ENCODE measurements at regions not wholly inside any gene's neighbourhood (a gene's known extent, or its start where the extent isn't known, plus 50 kb on each side); places are given as distances from the start of the nearest gene placed in this dataset.
"Not testable (repeated sequence)": the region's sequence is repeated elsewhere in the genome, so short reads cannot be mapped to it uniquely, and the experiment has no call there.

GRCh38 chr12:67006610-67007009 is 262.5 kb upstream of the CAND1 start:
- DNase-seq: no peak
- in situ Hi-C loops (cut with MboI; ENCODE audit: low pct_unique_long_range_greater_than_20kb, low sequenced_read_pairs): no loop called here

DNA sequence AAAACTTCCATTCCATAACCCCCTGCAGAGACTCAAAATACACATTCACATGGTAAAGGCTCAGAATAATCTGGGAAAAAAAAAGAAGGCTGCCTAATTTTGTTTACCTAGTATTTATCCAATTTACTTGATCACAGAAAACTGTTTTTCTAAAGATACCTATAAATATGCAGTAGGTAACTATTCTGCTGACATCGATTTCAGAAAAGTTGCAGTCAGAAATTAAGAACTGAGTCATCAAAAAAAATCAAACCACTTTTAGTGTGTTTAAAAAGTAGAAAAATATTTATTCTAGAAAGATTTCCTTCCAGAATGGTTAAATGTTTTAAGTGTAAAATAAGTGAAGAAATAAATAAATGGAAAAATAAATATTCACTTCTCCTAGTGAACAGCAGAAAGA is 254.5 kb upstream of the CAND1 start:
- in situ Hi-C loops (cut with MboI; ENCODE audit: low pct_unique_long_range_greater_than_20kb, low sequenced_read_pairs): no loop called here
- DNase-seq: no peak

- in situ Hi-C loops (cut with MboI; ENCODE audit: low pct_unique_long_range_greater_than_20kb, low sequenced_read_pairs): no loop called here
- no peak for DNase-seq
Observed at GRCh38 chr12:67018105-67018504, 251.1 kb upstream of the CAND1 start.

DNA sequence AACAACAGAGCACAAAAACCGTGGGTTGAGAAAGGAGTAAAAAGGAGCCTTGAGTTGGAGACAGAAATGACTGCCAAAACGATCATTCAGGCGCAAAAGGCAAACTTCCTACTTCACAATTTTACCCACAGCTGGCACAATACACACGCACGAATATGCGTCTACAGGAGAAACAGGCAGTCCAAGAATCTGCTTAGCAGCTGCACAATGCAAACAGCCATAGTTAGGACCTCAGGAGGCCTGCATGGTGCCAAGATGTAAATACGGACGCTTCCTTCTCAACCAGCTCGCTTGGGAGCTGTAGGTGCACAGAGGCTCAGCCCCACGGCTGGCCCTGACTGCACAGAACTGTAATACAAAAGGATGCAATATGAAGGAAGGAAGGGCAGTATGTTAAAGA is 250.1 kb upstream of the CAND1 start:
- in situ Hi-C loops (cut with MboI; ENCODE audit: low pct_unique_long_range_greater_than_20kb, low sequenced_read_pairs): no loop called here
- DNase-seq: peak; percentile 15

- in situ Hi-C loops (cut with MboI; ENCODE audit: low pct_unique_long_range_greater_than_20kb, low sequenced_read_pairs): no loop called here
- DNase-seq: peak; percentile 67
Observed at GRCh38 chr12:67025543-67026114, 243.5 kb upstream of the CAND1 start.

GRCh38 chr12:67026487-67027246 is 242.5 kb upstream of the CAND1 start:
- in situ Hi-C loops (cut with MboI; ENCODE audit: low pct_unique_long_range_greater_than_20kb, low sequenced_read_pairs): no loop called here
- no peak for DNase-seq

DNA sequence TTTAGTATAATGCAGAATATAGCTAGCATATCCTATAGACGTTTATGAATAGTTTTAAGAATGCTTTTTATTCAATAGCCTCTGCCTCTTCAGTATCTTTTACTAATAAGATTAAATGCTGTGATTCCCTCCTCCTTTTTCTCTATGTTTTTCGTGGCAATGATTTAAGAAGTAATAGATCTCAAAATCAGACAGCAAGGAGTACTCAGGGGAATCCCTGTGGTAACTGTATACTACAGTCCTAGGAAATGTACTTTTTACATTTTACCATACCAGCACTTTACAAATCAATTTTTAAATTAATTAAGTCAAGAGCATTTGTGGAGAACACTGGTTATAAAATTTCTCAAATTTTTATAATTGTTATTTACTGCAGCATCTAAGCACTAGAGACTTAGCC is 240.6 kb upstream of the CAND1 start:
- in situ Hi-C loops (cut with MboI; ENCODE audit: low pct_unique_long_range_greater_than_20kb, low sequenced_read_pairs): no loop called here
- DNase-seq: no peak

GRCh38 chr12:67034110-67034879 is 234.9 kb upstream of the CAND1 start:
- no peak for DNase-seq
- in situ Hi-C loops (cut with MboI; ENCODE audit: low pct_unique_long_range_greater_than_20kb, low sequenced_read_pairs): no loop called here

- DNase-seq: no peak
- in situ Hi-C loops (cut with MboI; ENCODE audit: low pct_unique_long_range_greater_than_20kb, low sequenced_read_pairs): no loop called here
Observed at GRCh38 chr12:67035121-67035520, 234.0 kb upstream of the CAND1 start.

DNA sequence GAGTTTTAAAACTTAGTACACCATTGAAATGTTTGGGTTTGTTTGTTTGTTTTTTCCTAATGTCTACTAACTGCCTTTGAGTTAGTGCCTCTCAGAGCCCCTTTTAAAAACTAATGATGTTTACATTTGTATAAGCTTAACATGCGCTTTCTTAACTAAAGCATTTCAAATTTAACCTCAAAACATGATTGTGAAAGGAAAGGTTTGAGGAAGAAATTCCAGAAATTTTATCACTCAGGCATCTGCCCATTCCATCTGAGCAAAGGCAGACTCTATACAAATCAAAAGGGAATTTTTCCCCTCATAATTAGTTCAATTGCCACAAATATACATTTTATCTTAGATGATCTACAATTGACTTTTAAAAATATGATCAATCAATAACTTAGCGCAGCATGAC is 230.7 kb upstream of the CAND1 start:
- in situ Hi-C loops (cut with MboI; ENCODE audit: low pct_unique_long_range_greater_than_20kb, low sequenced_read_pairs): no loop called here

DNA sequence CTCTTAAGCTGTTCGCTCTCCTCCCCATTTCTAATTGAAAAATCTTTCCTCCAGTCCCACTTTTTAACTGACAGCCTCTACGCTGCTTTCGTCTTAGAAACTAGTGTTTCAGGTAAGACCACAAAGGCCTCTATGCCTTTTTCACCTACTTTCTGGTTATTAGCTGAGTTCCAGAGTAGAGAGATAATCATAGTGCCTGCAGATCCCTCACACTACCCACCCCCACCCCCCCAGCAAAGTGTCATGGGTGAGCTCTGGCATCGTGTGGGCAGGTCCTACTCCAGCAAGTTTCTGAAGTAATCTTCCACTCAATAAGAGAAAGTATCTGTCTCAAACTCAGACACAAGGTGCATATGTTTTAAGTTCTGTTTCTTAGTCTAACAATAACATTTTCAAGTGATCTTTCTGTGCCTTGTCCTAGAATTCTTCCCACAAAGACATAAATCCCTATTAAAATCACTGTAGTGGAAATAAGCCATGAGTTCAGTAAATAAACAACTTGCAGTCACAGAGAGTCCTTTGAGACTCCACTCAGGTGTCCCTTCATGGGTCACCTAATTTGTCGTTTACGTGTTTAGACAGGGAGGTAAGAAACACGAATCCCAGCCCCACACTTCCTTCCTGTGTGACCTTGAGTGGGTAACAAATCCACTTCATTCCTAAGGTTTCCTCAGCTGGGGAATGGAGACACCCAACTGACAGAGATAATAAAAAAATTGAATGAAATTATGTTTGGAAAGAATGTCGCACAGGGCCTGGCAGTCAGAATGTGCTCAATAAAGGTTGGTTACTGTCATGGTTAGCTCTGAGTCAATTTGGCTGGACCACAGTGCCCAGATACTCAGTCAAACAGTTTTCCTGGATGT is 228.9 kb upstream of the CAND1 start:
- no peak for DNase-seq
- in situ Hi-C loops (cut with MboI; ENCODE audit: low pct_unique_long_range_greater_than_20kb, low sequenced_read_pairs): no loop called here

More for the DNA sequence above, 230.7 kb upstream of the CAND1 start:
- no peak for DNase-seq

DNA sequence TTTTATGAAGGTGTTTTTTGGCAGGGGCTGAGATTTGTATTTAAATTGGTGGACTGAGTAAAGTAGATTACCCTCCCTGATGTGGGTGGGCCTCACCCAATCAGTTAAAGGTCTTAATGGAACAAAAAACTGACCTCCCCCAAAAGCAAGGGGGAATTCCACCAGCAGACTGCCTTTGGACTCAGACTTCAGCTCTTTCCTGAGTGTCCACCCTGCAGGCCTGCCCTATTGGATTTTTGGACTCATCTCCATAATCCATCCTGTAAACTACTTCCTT is 228.4 kb upstream of the CAND1 start:
- in situ Hi-C loops (cut with MboI; ENCODE audit: low pct_unique_long_range_greater_than_20kb, low sequenced_read_pairs): no loop called here
- DNase-seq: no peak

- in situ Hi-C loops (cut with MboI; ENCODE audit: low pct_unique_long_range_greater_than_20kb, low sequenced_read_pairs): no loop called here
- no peak for DNase-seq
Observed at GRCh38 chr12:67042697-67043131, 226.4 kb upstream of the CAND1 start.

DNA sequence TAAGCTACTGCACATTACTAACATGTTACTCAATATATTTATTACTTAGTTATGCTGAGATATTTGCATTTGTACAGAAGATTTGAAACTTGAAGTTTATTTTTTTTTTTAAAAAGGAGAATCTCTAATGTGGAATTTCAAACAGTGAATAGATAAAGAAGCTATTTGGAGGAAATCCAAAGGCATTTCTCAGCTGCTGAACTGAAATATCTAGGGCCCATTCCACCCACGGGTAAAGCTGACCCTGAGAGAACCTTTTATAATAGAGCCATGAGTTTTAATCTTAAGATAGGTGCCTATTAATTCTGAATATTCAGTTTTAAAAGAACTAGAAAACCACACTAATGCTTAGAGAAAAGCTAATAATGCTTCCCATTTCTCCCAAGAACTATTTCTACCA is 225.4 kb upstream of the CAND1 start:
- in situ Hi-C loops (cut with MboI; ENCODE audit: low pct_unique_long_range_greater_than_20kb, low sequenced_read_pairs): no loop called here
- no peak for DNase-seq

GRCh38 chr12:67045650-67046049 is 223.5 kb upstream of the CAND1 start:
- no peak for DNase-seq
- in situ Hi-C loops (cut with MboI; ENCODE audit: low pct_unique_long_range_greater_than_20kb, low sequenced_read_pairs): no loop called here

- in situ Hi-C loops (cut with MboI; ENCODE audit: low pct_unique_long_range_greater_than_20kb, low sequenced_read_pairs): no loop called here
- no peak for DNase-seq
Observed at GRCh38 chr12:67046062-67046461, 223.1 kb upstream of the CAND1 start.

DNA sequence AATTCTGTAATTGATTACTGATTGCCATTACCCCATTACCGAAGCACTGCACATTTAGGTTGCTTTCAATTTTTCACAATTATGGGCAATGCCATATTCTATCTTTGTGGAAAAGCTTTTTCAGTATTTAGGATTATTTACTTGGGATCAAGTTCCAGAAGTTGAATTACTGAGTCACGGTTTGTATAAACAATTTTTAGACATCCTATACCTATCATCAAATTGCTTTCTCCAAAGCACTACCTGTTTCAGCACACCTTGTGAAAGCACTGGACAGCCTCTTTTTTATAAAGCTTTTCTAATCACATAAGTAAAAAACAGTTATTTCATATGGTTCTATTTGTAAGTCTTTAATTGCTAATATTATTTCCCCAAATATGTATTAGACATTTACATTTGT is 221.5 kb upstream of the CAND1 start:
- in situ Hi-C loops (cut with MboI; ENCODE audit: low pct_unique_long_range_greater_than_20kb, low sequenced_read_pairs): no loop called here
- no peak for DNase-seq

DNA sequence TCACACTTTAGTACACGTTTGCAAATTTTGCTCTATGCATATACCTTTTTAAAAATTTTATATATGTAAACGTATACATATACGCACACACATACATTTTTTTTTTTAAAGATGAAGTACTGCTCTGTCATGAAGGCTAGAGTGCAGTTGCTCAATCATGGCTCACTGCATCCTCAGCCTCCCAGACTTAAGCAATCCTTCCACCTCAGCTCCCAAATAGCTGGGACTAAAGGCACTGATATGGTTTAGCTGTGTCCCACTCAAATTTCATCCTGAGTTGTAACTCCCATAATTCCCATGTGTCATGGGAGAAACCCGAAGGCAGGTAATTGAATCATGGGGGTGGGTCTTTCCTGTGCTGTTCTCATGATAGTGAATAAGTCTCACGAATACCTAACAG is 220.8 kb upstream of the CAND1 start:
- in situ Hi-C loops (cut with MboI; ENCODE audit: low pct_unique_long_range_greater_than_20kb, low sequenced_read_pairs): no loop called here

GRCh38 chr12:67049199-67049598 is 220.0 kb upstream of the CAND1 start:
- in situ Hi-C loops (cut with MboI; ENCODE audit: low pct_unique_long_range_greater_than_20kb, low sequenced_read_pairs); DNase-seq: not testable (repeated sequence)

More for the DNA sequence above, 220.8 kb upstream of the CAND1 start:
- no peak for DNase-seq

DNA sequence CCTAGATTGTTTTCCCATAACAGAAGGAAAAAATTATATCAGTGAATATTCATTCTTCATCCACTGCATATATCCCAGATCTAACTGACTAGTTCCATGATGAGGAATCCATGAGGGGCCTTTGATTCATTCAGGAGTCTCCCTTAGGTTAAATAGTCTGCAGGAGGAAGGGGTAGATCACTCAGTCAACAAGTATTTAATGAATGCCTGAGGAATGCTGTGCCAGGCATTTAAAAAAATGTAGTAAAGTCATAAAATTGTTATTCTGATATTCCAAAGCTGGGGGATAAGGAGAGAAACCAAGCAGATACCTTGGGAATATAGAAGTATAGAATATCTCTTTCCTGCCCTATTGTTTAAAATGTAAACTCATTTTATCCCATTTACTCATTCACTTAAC is 216.2 kb upstream of the CAND1 start:
- in situ Hi-C loops (cut with MboI; ENCODE audit: low pct_unique_long_range_greater_than_20kb, low sequenced_read_pairs): no loop called here
- DNase-seq: no peak
